ENCODE measurements at regions not wholly inside any gene's neighbourhood (a gene's known extent, or its start where the extent isn't known, plus 50 kb on each side); places are given as distances from the start of the nearest gene placed in this dataset.

- no peak for TF ChIP-seq CTCF (optimal IDR thresholded peaks at IDR 0.05 in 1 of 3, IDR thresholded peaks at IDR 0.05 in 1 of 3, conservative IDR thresholded peaks at IDR 0.05 in 1 of 3; ENCODE audit: extremely low read depth in 1 of 3, insufficient read depth in 2 of 3, low read length in 3 of 3)
- TF ChIP-seq EZH2 (IDR thresholded peaks at IDR 0.05; ENCODE audit: low read length) = no peak
Measured at GRCh38 chr16:7124701-7125100, 207.9 kb upstream of the RBFOX1 start.

Data from keratinocyte (primary cell).